SK-N-SH (cell line): ENCODE measurements at regions not wholly inside any gene's neighbourhood (a gene's known extent, or its start where the extent isn't known, plus 50 kb on each side); places are given as distances from the start of the nearest gene placed in this dataset.

Source experiments
- MXI1 ChIP-seq: IDR thresholded peaks from 2 replicates; pipeline ENCODE4 v1.6.1; 2012; ENCODE audit warnings: mild to moderate bottlenecking, low read depth, low read length, improper control_type of control experiment
- TF ChIP-seq, protein P1 (sequence below): fragments of 200-600 bp; sonication (generic); IDR thresholded peaks from 2 replicates; pipeline ENCODE4 v1.6.1; 2017; ENCODE audit warnings: antibody characterized with exemption, mild to moderate bottlenecking, moderate library complexity
- TF ChIP-seq, protein P2 (sequence below): IDR thresholded peaks from 2 replicates; pipeline ENCODE4; 2012

- TF ChIP-seq, protein P1, sequence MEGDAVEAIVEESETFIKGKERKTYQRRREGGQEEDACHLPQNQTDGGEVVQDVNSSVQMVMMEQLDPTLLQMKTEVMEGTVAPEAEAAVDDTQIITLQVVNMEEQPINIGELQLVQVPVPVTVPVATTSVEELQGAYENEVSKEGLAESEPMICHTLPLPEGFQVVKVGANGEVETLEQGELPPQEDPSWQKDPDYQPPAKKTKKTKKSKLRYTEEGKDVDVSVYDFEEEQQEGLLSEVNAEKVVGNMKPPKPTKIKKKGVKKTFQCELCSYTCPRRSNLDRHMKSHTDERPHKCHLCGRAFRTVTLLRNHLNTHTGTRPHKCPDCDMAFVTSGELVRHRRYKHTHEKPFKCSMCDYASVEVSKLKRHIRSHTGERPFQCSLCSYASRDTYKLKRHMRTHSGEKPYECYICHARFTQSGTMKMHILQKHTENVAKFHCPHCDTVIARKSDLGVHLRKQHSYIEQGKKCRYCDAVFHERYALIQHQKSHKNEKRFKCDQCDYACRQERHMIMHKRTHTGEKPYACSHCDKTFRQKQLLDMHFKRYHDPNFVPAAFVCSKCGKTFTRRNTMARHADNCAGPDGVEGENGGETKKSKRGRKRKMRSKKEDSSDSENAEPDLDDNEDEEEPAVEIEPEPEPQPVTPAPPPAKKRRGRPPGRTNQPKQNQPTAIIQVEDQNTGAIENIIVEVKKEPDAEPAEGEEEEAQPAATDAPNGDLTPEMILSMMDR: no peak
- TF ChIP-seq, protein P2, sequence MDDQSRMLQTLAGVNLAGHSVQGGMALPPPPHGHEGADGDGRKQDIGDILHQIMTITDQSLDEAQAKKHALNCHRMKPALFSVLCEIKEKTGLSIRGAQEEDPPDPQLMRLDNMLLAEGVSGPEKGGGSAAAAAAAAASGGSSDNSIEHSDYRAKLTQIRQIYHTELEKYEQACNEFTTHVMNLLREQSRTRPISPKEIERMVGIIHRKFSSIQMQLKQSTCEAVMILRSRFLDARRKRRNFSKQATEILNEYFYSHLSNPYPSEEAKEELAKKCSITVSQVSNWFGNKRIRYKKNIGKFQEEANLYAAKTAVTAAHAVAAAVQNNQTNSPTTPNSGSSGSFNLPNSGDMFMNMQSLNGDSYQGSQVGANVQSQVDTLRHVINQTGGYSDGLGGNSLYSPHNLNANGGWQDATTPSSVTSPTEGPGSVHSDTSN: no peak
- TF ChIP-seq MXI1: no peak
Observed at GRCh38 chr22:42203609-42204008, 66.8 kb downstream of the TCF20 start.
